ENCODE measurements at regions not wholly inside any gene's neighbourhood (a gene's known extent, or its start where the extent isn't known, plus 50 kb on each side); places are given as distances from the start of the nearest gene placed in this dataset.

DNA sequence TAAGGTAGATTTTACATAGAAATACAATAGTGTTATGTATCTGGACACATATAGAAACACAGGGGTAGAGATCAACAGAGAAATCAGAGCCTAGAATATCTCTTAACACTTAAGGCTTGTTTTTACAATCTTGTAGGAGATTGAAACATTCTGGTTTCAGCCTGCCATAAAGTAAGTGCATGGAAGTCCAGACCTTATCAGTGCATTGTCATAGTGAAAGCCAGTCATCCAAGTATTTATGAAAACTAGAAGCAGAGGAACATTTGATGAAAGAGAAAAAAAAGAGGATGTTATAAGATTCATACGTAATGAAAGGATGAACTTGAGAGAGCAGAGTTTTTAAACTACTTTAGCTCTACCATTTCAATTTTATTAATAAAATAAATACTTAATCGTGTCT lies 194.3 kb upstream of the TRPC7 start:
- Histone ChIP-seq H3K4ac (ENCODE audit: low read depth, low read length) (no peak overlapping the region), H2AFZ (replicated peaks; ENCODE audit: low read length, poor library complexity) (no peak overlapping the region), H3K79me1 (ENCODE audit: low read depth in 1 of 2, low read length in 2 of 2) (no peaks in the 10 kb centered on the region), H2BK120ac (ENCODE audit: low read depth, low read length) (no peak overlapping the region), H3K4me1 (ENCODE audit: control insufficient read depth, insufficient read depth, low read length) (no peaks in the 10 kb centered on the region), H3K14ac (replicated peaks; ENCODE audit: low read depth, low read length) (no peak overlapping the region), H2BK15ac (ENCODE audit: low read depth, low read length) (no peak overlapping the region), H3K27me3 (ENCODE audit: control insufficient read depth, insufficient read depth, low read length) (no peaks in the 10 kb centered on the region), H3K56ac (ENCODE audit: extremely low read depth, insufficient read depth, low read length) (no peak overlapping the region), H4K5ac (ENCODE audit: low read depth, low read length) (no peak overlapping the region), H3K4me3 (ENCODE audit: insufficient read depth, low read depth, low read length) (no peak overlapping the region), H4K8ac (ENCODE audit: low read depth in 2 of 2, low read length in 2 of 2) (no peak overlapping the region), H2AK5ac (ENCODE audit: low read depth, low read length) (no peak overlapping the region), H2AK9ac (replicated peaks; ENCODE audit: low read depth, low read length, poor library complexity) (no peak overlapping the region), H3K9me3 (ENCODE audit: control insufficient read depth, insufficient read depth, low read length) (no peaks in the 10 kb centered on the region; the same call in none of the 2 replicates), H2BK20ac (ENCODE audit: low read depth, low read length) (no peak overlapping the region), H4K91ac (ENCODE audit: insufficient read depth, low read depth, low read length) (no peak overlapping the region), H4K20me1 (ENCODE audit: insufficient read depth, low read length) (no peaks in the 10 kb centered on the region), H3K9ac (ENCODE audit: low read depth, low read length) (no peak overlapping the region), H3K27ac (ENCODE audit: insufficient read depth, low read length) (no peak overlapping the region), H3K23ac (ENCODE audit: low read depth, low read length) (no peak overlapping the region), H3K9me1 (ENCODE audit: insufficient read depth, low read length) (no peaks in the 10 kb centered on the region), H3K18ac (ENCODE audit: low read depth, low read length) (no peak overlapping the region), H2BK5ac (ENCODE audit: low read depth, low read length, poor library complexity, severe bottlenecking) (no peak overlapping the region), H3K4me2 (ENCODE audit: low read depth, low read length) (no peak overlapping the region), H3K36me3 (ENCODE audit: control insufficient read depth, insufficient read depth, low read length) (no peaks in the 10 kb centered on the region)
- TF ChIP-seq, protein P1, sequence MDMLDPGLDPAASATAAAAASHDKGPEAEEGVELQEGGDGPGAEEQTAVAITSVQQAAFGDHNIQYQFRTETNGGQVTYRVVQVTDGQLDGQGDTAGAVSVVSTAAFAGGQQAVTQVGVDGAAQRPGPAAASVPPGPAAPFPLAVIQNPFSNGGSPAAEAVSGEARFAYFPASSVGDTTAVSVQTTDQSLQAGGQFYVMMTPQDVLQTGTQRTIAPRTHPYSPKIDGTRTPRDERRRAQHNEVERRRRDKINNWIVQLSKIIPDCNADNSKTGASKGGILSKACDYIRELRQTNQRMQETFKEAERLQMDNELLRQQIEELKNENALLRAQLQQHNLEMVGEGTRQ (IDR thresholded peaks at IDR 0.05; ENCODE audit: low read depth, low read length): no peak
- TF ChIP-seq MAFK (IDR thresholded peaks at IDR 0.05; ENCODE audit: low read depth, low read length): no peak
- TF ChIP-seq RFX5 (IDR thresholded peaks at IDR 0.05; ENCODE audit: low read depth, low read length): no peak
- no peak for TF ChIP-seq MXI1 (IDR thresholded peaks at IDR 0.05; ENCODE audit: borderline replicate concordance, low read depth, low read length)
- no peak for TF ChIP-seq RCOR1 (IDR thresholded peaks at IDR 0.05; ENCODE audit: insufficient replicate concordance, low read length)
- TF ChIP-seq, protein P2, sequence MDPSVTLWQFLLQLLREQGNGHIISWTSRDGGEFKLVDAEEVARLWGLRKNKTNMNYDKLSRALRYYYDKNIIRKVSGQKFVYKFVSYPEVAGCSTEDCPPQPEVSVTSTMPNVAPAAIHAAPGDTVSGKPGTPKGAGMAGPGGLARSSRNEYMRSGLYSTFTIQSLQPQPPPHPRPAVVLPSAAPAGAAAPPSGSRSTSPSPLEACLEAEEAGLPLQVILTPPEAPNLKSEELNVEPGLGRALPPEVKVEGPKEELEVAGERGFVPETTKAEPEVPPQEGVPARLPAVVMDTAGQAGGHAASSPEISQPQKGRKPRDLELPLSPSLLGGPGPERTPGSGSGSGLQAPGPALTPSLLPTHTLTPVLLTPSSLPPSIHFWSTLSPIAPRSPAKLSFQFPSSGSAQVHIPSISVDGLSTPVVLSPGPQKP (IDR thresholded peaks at IDR 0.05; ENCODE audit: borderline replicate concordance, low read depth, low read length): no peak
- no peak for TF ChIP-seq FOS (IDR thresholded peaks at IDR 0.05; ENCODE audit: low read depth, low read length)
- no peak for TF ChIP-seq CHD1 (IDR thresholded peaks at IDR 0.05; ENCODE audit: low read depth, low read length)
- TF ChIP-seq, protein P3, sequence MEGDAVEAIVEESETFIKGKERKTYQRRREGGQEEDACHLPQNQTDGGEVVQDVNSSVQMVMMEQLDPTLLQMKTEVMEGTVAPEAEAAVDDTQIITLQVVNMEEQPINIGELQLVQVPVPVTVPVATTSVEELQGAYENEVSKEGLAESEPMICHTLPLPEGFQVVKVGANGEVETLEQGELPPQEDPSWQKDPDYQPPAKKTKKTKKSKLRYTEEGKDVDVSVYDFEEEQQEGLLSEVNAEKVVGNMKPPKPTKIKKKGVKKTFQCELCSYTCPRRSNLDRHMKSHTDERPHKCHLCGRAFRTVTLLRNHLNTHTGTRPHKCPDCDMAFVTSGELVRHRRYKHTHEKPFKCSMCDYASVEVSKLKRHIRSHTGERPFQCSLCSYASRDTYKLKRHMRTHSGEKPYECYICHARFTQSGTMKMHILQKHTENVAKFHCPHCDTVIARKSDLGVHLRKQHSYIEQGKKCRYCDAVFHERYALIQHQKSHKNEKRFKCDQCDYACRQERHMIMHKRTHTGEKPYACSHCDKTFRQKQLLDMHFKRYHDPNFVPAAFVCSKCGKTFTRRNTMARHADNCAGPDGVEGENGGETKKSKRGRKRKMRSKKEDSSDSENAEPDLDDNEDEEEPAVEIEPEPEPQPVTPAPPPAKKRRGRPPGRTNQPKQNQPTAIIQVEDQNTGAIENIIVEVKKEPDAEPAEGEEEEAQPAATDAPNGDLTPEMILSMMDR (conservative IDR thresholded peaks at IDR 0.05; ENCODE audit: low read depth, low read length): no peak
- dilution Hi-C loops (cut with HindIII; ENCODE audit: low sequenced_read_pairs, unreplicated experiment) (no loop called here), in situ Hi-C loops (cut with MboI; ENCODE audit: low sequenced_read_pairs) (no loop called here), intact Hi-C loops (cut with micrococcal nuclease) (no loop called here)
- DNase-seq (no peak), ATAC-seq (ENCODE audit: low read depth) (no peak)
- CTCF ChIA-PET: no interaction called here
- POLR2A ChIA-PET (ENCODE audit: unreplicated experiment): no interaction called here
- WGBS, 2 experiments (ENCODE audit: extremely low coverage in 2 of 2, insufficient read length in 1 of 2): no CpG with 5 or more reads among the region's 2 CpGs
- BruUV-seq (replicated peaks): no TSS peak

All from IMR-90 (cell line).